ENCODE measurements at regions not wholly inside any gene's neighbourhood (a gene's known extent, or its start where the extent isn't known, plus 50 kb on each side); places are given as distances from the start of the nearest gene placed in this dataset.
"Not testable (repeated sequence)": the region's sequence is repeated elsewhere in the genome, so short reads cannot be mapped to it uniquely, and the experiment has no call there.

- intact Hi-C loops (cut with micrococcal nuclease; ENCODE audit: unreplicated experiment) = no loop called here
- BruUV-seq (replicated peaks) = no TSS peak
- in situ Hi-C loops (cut with HindIII; ENCODE audit: low pct_unique_long_range_greater_than_20kb, low sequenced_read_pairs) = no loop called here
- no peaks in the 10 kb centered on the region for H3K4me1 ChIP-seq (ENCODE audit: control insufficient read depth, insufficient read depth, low read length)
- no peak for TF ChIP-seq POLR2AphosphoS5 (IDR thresholded peaks at IDR 0.05; ENCODE audit: low read depth, low read length)
- TF ChIP-seq CTCF (IDR thresholded peaks at IDR 0.05) = no peak
- TF ChIP-seq SIN3A (IDR thresholded peaks at IDR 0.05; ENCODE audit: borderline replicate concordance, insufficient read depth, low read depth, low read length) = no peak
- TF ChIP-seq TCF7L2 (IDR thresholded peaks at IDR 0.05; ENCODE audit: low read depth, low read length) = no peak
- no peak for TF ChIP-seq REST (IDR thresholded peaks at IDR 0.05; ENCODE audit: insufficient read depth in 1 of 2, low read depth in 2 of 2, low read length in 1 of 2)
- H3K27me3 ChIP-seq (ENCODE audit: control insufficient read depth, insufficient read depth, low read length) = no peaks in the 10 kb centered on the region
- H3K4me3 ChIP-seq (ENCODE audit: low read depth in 2 of 2, low read length in 2 of 2) = no peak overlapping the region
- no peak overlapping the region for H3K27ac ChIP-seq (ENCODE audit: low read length)
- no peaks in the 10 kb centered on the region for H3K36me3 ChIP-seq (ENCODE audit: control insufficient read depth, insufficient read depth, low read length)
- H3K9me3 ChIP-seq (ENCODE audit: control insufficient read depth, insufficient read depth, low read depth, low read length) = no peaks in the 10 kb centered on the region
- no peak for ATAC-seq
- no peak for DNase-seq (ENCODE audit: low read depth, low spot score)
- POLR2A ChIA-PET = no interaction called here
- CTCF ChIA-PET = no interaction called here
Measured at GRCh38 chr1:173257805-173258204, 50.7 kb upstream of the TNFSF4 start.

- TF ChIP-seq REST (IDR thresholded peaks at IDR 0.05; ENCODE audit: insufficient read depth in 1 of 2, low read depth in 2 of 2, low read length in 1 of 2) (no peak), TCF7L2 (IDR thresholded peaks at IDR 0.05; ENCODE audit: low read depth, low read length) (no peak), CTCF (IDR thresholded peaks at IDR 0.05) (no peak), SIN3A (IDR thresholded peaks at IDR 0.05; ENCODE audit: borderline replicate concordance, insufficient read depth, low read depth, low read length) (no peak), POLR2AphosphoS5 (IDR thresholded peaks at IDR 0.05; ENCODE audit: low read depth, low read length) (no peak)
- no peak for DNase-seq (ENCODE audit: low read depth, low spot score)
- intact Hi-C loops (cut with micrococcal nuclease; ENCODE audit: unreplicated experiment) (no loop called here), in situ Hi-C loops (cut with HindIII; ENCODE audit: low pct_unique_long_range_greater_than_20kb, low sequenced_read_pairs) (no loop called here)
- H3K36me3 ChIP-seq (ENCODE audit: control insufficient read depth, insufficient read depth, low read length) = no peaks in the 10 kb centered on the region
- no peaks in the 10 kb centered on the region for H3K27me3 ChIP-seq (ENCODE audit: control insufficient read depth, insufficient read depth, low read length)
- BruUV-seq (replicated peaks) = no TSS peak
- H3K9me3 ChIP-seq (ENCODE audit: control insufficient read depth, insufficient read depth, low read depth, low read length) = no peaks in the 10 kb centered on the region
- ATAC-seq = no peak
- no peaks in the 10 kb centered on the region for H3K4me1 ChIP-seq (ENCODE audit: control insufficient read depth, insufficient read depth, low read length)
- no peak overlapping the region for H3K4me3 ChIP-seq (ENCODE audit: low read depth in 2 of 2, low read length in 2 of 2)
- ChIA-PET CTCF (no interaction called here), POLR2A (no interaction called here)
- H3K27ac ChIP-seq (ENCODE audit: low read length) = no peak overlapping the region
Measured at GRCh38 chr1:173258479-173259264, 51.5 kb upstream of the TNFSF4 start.

GRCh38 chr1:173260329-173260728 is 53.2 kb upstream of the TNFSF4 start:
- in situ Hi-C loops (cut with HindIII; ENCODE audit: low pct_unique_long_range_greater_than_20kb, low sequenced_read_pairs); H3K36me3 ChIP-seq (ENCODE audit: control insufficient read depth, insufficient read depth, low read length); H3K9me3 ChIP-seq (ENCODE audit: control insufficient read depth, insufficient read depth, low read depth, low read length); H3K4me3 ChIP-seq (ENCODE audit: low read depth in 2 of 2, low read length in 2 of 2); H3K27ac ChIP-seq (ENCODE audit: low read length); BruUV-seq (replicated peaks); intact Hi-C loops (cut with micrococcal nuclease; ENCODE audit: unreplicated experiment); DNase-seq (ENCODE audit: low read depth, low spot score); ATAC-seq; H3K4me1 ChIP-seq (ENCODE audit: control insufficient read depth, insufficient read depth, low read length); POLR2A ChIA-PET; H3K27me3 ChIP-seq (ENCODE audit: control insufficient read depth, insufficient read depth, low read length); CTCF ChIA-PET: not testable (repeated sequence)
